ENCODE measurements at regions not wholly inside any gene's neighbourhood (a gene's known extent, or its start where the extent isn't known, plus 50 kb on each side); places are given as distances from the start of the nearest gene placed in this dataset.

- no peak overlapping the region for H3K9ac ChIP-seq (ENCODE audit: low read length in 2 of 2)
- peaks cover 17% of the 10 kb centered on the region for H3K4me1 ChIP-seq (ENCODE audit: control insufficient read depth, insufficient read depth, low read length)
- no peak overlapping the region for H3K4me3 ChIP-seq (ENCODE audit: low read length in 2 of 2)
- no peaks in the 10 kb centered on the region for H3K9me3 ChIP-seq (ENCODE audit: control insufficient read depth in 2 of 2, low read length in 2 of 2)
- H3K27ac ChIP-seq (ENCODE audit: low read length): no peak overlapping the region
- no peaks in the 10 kb centered on the region for H3K27me3 ChIP-seq (ENCODE audit: control insufficient read depth in 1 of 2, insufficient read depth in 2 of 2, low read length in 2 of 2)
- no peaks in the 10 kb centered on the region for H3K36me3 ChIP-seq (ENCODE audit: control insufficient read depth in 2 of 2, insufficient read depth in 2 of 2, low read length in 2 of 2)
These were observed 148.2 kb downstream of the ICE1 start for GRCh38 chr5:5570646-5571045.

- no peaks in the 10 kb centered on the region for H3K27me3 ChIP-seq (ENCODE audit: control insufficient read depth in 1 of 2, insufficient read depth in 2 of 2, low read length in 2 of 2)
- no peak overlapping the region for H3K4me3 ChIP-seq (ENCODE audit: low read length in 2 of 2)
- H3K9me3 ChIP-seq (ENCODE audit: control insufficient read depth in 2 of 2, low read length in 2 of 2): no peaks in the 10 kb centered on the region
- H3K4me1 ChIP-seq (ENCODE audit: control insufficient read depth, insufficient read depth, low read length): peaks cover 4% of the 10 kb centered on the region
- no peak overlapping the region for H3K9ac ChIP-seq (ENCODE audit: low read length in 2 of 2)
- H3K36me3 ChIP-seq (ENCODE audit: control insufficient read depth in 2 of 2, insufficient read depth in 2 of 2, low read length in 2 of 2): no peaks in the 10 kb centered on the region
- H3K27ac ChIP-seq (ENCODE audit: low read length): no peak overlapping the region
These were observed 142.4 kb downstream of the ICE1 start for GRCh38 chr5:5564898-5565297.

GRCh38 chr5:5560016-5560415 is 137.5 kb downstream of the ICE1 start:
- Histone ChIP-seq H3K9me3 (ENCODE audit: control insufficient read depth in 2 of 2, low read length in 2 of 2) (no peaks in the 10 kb centered on the region), H3K4me3 (ENCODE audit: low read length in 2 of 2) (no peak overlapping the region), H3K27ac (ENCODE audit: low read length) (no peak overlapping the region), H3K4me1 (ENCODE audit: control insufficient read depth, insufficient read depth, low read length) (peaks cover 4% of the 10 kb centered on the region), H3K27me3 (ENCODE audit: control insufficient read depth in 1 of 2, insufficient read depth in 2 of 2, low read length in 2 of 2) (no peaks in the 10 kb centered on the region), H3K9ac (ENCODE audit: low read length in 2 of 2) (no peak overlapping the region), H3K36me3 (ENCODE audit: control insufficient read depth in 2 of 2, insufficient read depth in 2 of 2, low read length in 2 of 2) (no peaks in the 10 kb centered on the region)

- Histone ChIP-seq H3K36me3 (ENCODE audit: control insufficient read depth in 2 of 2, insufficient read depth in 2 of 2, low read length in 2 of 2) (no peaks in the 10 kb centered on the region), H3K9me3 (ENCODE audit: control insufficient read depth in 2 of 2, low read length in 2 of 2) (no peaks in the 10 kb centered on the region), H3K27ac (ENCODE audit: low read length) (no peak overlapping the region), H3K27me3 (ENCODE audit: control insufficient read depth in 1 of 2, insufficient read depth in 2 of 2, low read length in 2 of 2) (no peaks in the 10 kb centered on the region), H3K4me1 (ENCODE audit: control insufficient read depth, insufficient read depth, low read length) (peaks cover 4% of the 10 kb centered on the region), H3K4me3 (ENCODE audit: low read length in 2 of 2) (no peak overlapping the region), H3K9ac (ENCODE audit: low read length in 2 of 2) (no peak overlapping the region)
These were observed 136.4 kb downstream of the ICE1 start for GRCh38 chr5:5558638-5559527.

GRCh38 chr5:5558102-5558501 is 135.6 kb downstream of the ICE1 start:
- H3K9me3 ChIP-seq (ENCODE audit: control insufficient read depth in 2 of 2, low read length in 2 of 2): no peaks in the 10 kb centered on the region
- no peaks in the 10 kb centered on the region for H3K27me3 ChIP-seq (ENCODE audit: control insufficient read depth in 1 of 2, insufficient read depth in 2 of 2, low read length in 2 of 2)
- H3K9ac ChIP-seq (ENCODE audit: low read length in 2 of 2): no peak overlapping the region
- peaks cover 4% of the 10 kb centered on the region for H3K4me1 ChIP-seq (ENCODE audit: control insufficient read depth, insufficient read depth, low read length)
- H3K4me3 ChIP-seq (ENCODE audit: low read length in 2 of 2): no peak overlapping the region
- H3K36me3 ChIP-seq (ENCODE audit: control insufficient read depth in 2 of 2, insufficient read depth in 2 of 2, low read length in 2 of 2): no peaks in the 10 kb centered on the region
- H3K27ac ChIP-seq (ENCODE audit: low read length): no peak overlapping the region

- Histone ChIP-seq H3K9ac (ENCODE audit: low read length in 2 of 2) (no peak overlapping the region), H3K4me1 (ENCODE audit: control insufficient read depth, insufficient read depth, low read length) (no peaks in the 10 kb centered on the region), H3K4me3 (ENCODE audit: low read length in 2 of 2) (no peak overlapping the region), H3K27me3 (ENCODE audit: control insufficient read depth in 1 of 2, insufficient read depth in 2 of 2, low read length in 2 of 2) (peaks cover 0 to 1% of the 10 kb centered on the region in 2 donors), H3K27ac (ENCODE audit: low read length) (no peak overlapping the region), H3K9me3 (ENCODE audit: control insufficient read depth in 2 of 2, low read length in 2 of 2) (no peaks in the 10 kb centered on the region), H3K36me3 (ENCODE audit: control insufficient read depth in 2 of 2, insufficient read depth in 2 of 2, low read length in 2 of 2) (no peaks in the 10 kb centered on the region)
These were observed 129.0 kb downstream of the ICE1 start for GRCh38 chr5:5551499-5551898.

- Histone ChIP-seq H3K36me3 (ENCODE audit: control insufficient read depth in 2 of 2, insufficient read depth in 2 of 2, low read length in 2 of 2) (no peaks in the 10 kb centered on the region), H3K9me3 (ENCODE audit: control insufficient read depth in 2 of 2, low read length in 2 of 2) (no peaks in the 10 kb centered on the region), H3K9ac (ENCODE audit: low read length in 2 of 2) (no peak overlapping the region), H3K4me1 (ENCODE audit: control insufficient read depth, insufficient read depth, low read length) (no peaks in the 10 kb centered on the region), H3K27ac (ENCODE audit: low read length) (no peak overlapping the region), H3K4me3 (ENCODE audit: low read length in 2 of 2) (no peak overlapping the region), H3K27me3 (ENCODE audit: control insufficient read depth in 1 of 2, insufficient read depth in 2 of 2, low read length in 2 of 2) (peaks cover 0 to 7% of the 10 kb centered on the region in 2 donors)
These were observed 123.9 kb downstream of the ICE1 start for GRCh38 chr5:5546408-5546807.

GRCh38 chr5:5544094-5544663 is 121.7 kb downstream of the ICE1 start:
- Histone ChIP-seq H3K27ac (ENCODE audit: low read length) (no peak overlapping the region), H3K4me1 (ENCODE audit: control insufficient read depth, insufficient read depth, low read length) (no peaks in the 10 kb centered on the region), H3K27me3 (ENCODE audit: control insufficient read depth in 1 of 2, insufficient read depth in 2 of 2, low read length in 2 of 2) (peaks cover 0 to 7% of the 10 kb centered on the region in 2 donors), H3K36me3 (ENCODE audit: control insufficient read depth in 2 of 2, insufficient read depth in 2 of 2, low read length in 2 of 2) (no peaks in the 10 kb centered on the region), H3K9me3 (ENCODE audit: control insufficient read depth in 2 of 2, low read length in 2 of 2) (no peaks in the 10 kb centered on the region), H3K4me3 (ENCODE audit: low read length in 2 of 2) (no peak overlapping the region), H3K9ac (ENCODE audit: low read length in 2 of 2) (no peak overlapping the region)

GRCh38 chr5:5542654-5543053 is 120.2 kb downstream of the ICE1 start:
- Histone ChIP-seq H3K36me3 (ENCODE audit: control insufficient read depth in 2 of 2, insufficient read depth in 2 of 2, low read length in 2 of 2) (no peaks in the 10 kb centered on the region), H3K27ac (ENCODE audit: low read length) (no peak overlapping the region), H3K4me3 (ENCODE audit: low read length in 2 of 2) (no peak overlapping the region), H3K9me3 (ENCODE audit: control insufficient read depth in 2 of 2, low read length in 2 of 2) (no peaks in the 10 kb centered on the region), H3K4me1 (ENCODE audit: control insufficient read depth, insufficient read depth, low read length) (no peaks in the 10 kb centered on the region), H3K9ac (ENCODE audit: low read length in 2 of 2) (no peak overlapping the region), H3K27me3 (ENCODE audit: control insufficient read depth in 1 of 2, insufficient read depth in 2 of 2, low read length in 2 of 2) (peaks cover 0 to 7% of the 10 kb centered on the region in 2 donors)

GRCh38 chr5:5540065-5540464 is 117.6 kb downstream of the ICE1 start:
- H3K9me3 ChIP-seq (ENCODE audit: control insufficient read depth in 2 of 2, low read length in 2 of 2): no peaks in the 10 kb centered on the region

More at GRCh38 chr5:5540065-5540464, 117.6 kb downstream of the ICE1 start:
- H3K4me1 ChIP-seq (ENCODE audit: control insufficient read depth, insufficient read depth, low read length): no peaks in the 10 kb centered on the region
- H3K27ac ChIP-seq (ENCODE audit: low read length): no peak overlapping the region
- no peak overlapping the region for H3K9ac ChIP-seq (ENCODE audit: low read length in 2 of 2)
- H3K36me3 ChIP-seq (ENCODE audit: control insufficient read depth in 2 of 2, insufficient read depth in 2 of 2, low read length in 2 of 2): no peaks in the 10 kb centered on the region
- H3K27me3 ChIP-seq (ENCODE audit: control insufficient read depth in 1 of 2, insufficient read depth in 2 of 2, low read length in 2 of 2): no peaks in the 10 kb centered on the region
- H3K4me3 ChIP-seq (ENCODE audit: low read length in 2 of 2): no peak overlapping the region

All from stomach smooth muscle (tissue), 2 donors.